ENCODE measurements at regions not wholly inside any gene's neighbourhood (a gene's known extent, or its start where the extent isn't known, plus 50 kb on each side); places are given as distances from the start of the nearest gene placed in this dataset.
"Not testable (repeated sequence)": the region's sequence is repeated elsewhere in the genome, so short reads cannot be mapped to it uniquely, and the experiment has no call there.

GRCh38 chr20:28562510-28562898 is 2695.0 kb upstream of the DEFB115 start:
- no peak for DNase-seq

- not testable (repeated sequence) for DNase-seq
Measured at GRCh38 chr20:28562899-28563521, 2694.5 kb upstream of the DEFB115 start.

- DNase-seq, result not testable (repeated sequence)
Measured at GRCh38 chr20:28564024-28564423, 2693.4 kb upstream of the DEFB115 start.

DNA sequence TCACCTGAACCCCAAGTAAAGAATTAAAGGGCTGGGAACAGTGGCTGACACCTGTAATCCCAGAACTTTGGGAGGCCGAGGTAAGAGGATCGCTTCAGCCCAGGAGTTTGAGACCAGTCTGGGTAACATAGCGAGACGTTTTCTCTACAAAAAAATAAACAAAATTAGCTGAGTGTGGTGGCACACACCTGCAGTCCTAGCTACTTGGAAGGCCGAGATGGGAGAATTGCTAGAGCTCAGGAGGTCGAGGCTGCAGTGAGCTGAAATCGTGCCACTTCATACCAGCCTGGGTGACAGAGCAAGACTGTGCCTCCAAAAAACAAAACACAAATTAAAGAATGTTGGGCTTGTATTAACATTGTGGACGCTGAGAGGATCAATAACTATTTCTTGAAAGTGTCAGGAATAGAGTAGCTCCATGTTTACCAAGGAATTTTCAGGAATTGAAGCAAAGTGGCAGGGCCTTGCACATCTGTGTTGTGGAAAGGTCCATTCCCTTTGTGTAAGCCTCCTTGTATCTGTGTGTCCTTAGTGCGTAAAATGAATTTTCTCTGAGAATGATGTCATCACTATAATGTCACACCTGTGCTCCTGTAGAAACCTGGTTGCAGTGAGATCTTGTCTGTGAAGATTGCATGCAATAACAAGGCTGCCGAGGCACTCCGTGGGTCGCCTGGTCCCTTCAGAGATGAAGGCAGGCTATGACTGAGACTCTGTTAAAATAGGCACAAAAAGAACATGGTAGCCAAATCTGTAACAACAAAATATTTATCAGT is 2692.6 kb upstream of the DEFB115 start:
- not testable (repeated sequence) for DNase-seq

DNA sequence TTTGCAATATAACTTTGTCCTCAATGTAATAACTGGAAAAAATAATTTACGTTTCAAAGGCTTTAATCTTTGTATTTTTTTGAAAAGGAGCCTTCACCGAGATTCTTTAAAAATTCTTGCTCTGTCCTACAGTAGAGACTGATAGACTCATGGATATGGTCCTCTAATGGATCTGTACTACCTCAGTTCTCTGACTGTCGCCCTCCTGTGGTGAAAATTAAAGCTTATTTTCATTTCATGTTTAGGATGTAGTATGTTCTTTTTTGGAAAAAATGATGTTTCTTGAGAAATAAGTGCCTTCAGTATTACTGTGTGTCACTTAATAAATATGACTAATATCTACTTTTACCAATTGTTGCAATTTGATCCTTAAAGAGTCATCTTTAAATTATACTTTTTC is 2681.5 kb upstream of the DEFB115 start:
- DNase-seq, result not testable (repeated sequence)

DNA sequence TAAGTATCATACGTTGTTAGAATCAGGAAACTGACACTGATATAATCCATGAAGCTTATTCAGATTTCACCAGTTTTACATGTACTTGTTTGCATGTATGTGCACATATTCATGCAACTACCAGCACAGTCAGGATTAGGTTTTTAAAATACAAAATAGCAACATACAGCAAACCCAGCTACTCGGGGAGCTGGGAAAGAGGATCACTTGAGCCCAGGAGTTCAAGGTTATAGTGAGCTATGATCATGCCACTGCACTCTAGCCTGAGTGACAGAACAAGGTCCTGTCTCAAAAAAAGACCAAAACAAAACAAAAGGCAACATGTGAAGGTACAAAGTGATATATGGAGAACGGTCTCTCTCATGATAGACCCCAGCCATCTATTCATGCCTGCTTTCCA is 2665.8 kb upstream of the DEFB115 start:
- not testable (repeated sequence) for DNase-seq

GRCh38 chr20:28593383-28593782 is 2664.1 kb upstream of the DEFB115 start:
- DNase-seq, result not testable (repeated sequence)

GRCh38 chr20:28594476-28594875 is 2663.0 kb upstream of the DEFB115 start:
- DNase-seq, result not testable (repeated sequence)

DNA sequence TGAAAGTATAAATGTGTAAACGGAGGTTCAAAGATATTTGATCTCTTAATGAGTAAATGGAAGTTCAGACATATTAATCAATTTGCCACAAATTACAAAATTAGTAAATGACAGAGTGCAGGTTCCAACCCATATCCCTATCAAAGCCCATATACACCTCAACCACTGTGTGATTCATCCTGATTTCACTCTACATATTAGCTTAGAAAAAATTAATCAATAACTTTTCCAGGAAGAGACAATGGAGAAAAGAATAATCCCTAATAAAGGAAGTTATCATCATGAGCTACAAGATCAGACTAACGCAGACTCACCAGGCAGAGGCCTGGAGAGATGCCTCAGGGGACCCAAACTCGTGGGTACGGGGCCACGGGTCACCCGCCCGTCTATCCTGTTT is 2655.5 kb upstream of the DEFB115 start:
- not testable (repeated sequence) for DNase-seq

DNA sequence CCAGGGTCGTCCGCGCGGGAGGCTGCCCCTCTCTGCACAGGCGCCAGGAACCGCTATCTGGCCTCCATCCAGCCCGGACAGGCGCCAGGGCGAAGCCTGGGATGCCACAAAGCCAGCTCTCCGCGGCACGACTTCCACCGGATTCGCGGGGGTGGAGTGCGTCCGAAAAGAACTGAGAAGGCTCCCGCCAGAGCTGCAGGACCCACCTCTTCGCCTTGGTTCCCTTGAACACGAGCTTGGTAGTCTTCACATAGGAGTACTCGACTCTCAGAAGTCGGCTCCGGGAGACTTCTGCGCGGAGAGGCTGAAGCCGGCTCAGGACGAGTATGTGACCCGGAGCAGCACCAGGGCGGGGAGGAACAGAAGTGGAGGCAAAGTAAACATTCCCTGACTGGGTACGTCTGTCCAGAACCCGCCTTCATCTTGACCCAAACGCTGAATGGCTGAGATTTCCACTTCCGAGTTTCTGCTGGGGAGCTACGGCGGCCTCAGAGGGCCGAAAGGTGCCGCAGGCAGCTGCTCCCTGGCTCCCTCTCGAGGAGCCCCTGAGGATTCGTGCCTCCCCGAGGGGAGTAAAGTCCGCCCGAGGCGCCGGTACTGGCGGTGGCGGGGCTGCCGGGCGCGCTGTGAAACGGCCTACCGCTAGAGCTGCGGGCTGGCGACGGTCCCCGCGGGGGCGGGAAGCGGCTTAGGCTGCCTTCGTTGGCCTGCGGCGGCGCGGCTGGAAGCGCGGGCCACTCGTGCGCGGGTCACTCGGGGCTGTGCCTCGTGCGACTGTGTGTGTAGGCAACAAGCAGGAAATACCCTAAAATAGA is 2654.9 kb upstream of the DEFB115 start:
- DNase-seq, result peak; percentile 87

DNA sequence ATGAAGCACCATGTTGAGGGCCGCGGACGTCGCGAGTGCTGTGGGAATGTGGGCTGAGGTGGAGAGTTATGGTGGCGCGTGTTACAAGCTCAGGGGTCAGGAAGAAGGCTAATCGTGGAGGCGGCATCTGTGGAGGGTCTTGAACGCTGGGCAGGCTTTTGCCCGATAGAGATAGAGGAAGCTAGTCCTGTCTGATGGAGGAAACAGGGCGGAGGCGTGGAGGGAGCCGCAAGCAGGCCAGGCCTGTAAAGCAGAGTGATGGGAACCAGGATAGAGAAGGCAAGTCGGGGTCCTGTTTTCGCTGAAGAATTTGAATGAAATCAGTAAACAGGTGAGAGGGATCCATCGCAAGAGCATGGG is 2654.3 kb upstream of the DEFB115 start:
- not testable (repeated sequence) for DNase-seq

- DNase-seq, result no peak
Measured at GRCh38 chr20:28616354-28616753, 2641.1 kb upstream of the DEFB115 start.

DNA sequence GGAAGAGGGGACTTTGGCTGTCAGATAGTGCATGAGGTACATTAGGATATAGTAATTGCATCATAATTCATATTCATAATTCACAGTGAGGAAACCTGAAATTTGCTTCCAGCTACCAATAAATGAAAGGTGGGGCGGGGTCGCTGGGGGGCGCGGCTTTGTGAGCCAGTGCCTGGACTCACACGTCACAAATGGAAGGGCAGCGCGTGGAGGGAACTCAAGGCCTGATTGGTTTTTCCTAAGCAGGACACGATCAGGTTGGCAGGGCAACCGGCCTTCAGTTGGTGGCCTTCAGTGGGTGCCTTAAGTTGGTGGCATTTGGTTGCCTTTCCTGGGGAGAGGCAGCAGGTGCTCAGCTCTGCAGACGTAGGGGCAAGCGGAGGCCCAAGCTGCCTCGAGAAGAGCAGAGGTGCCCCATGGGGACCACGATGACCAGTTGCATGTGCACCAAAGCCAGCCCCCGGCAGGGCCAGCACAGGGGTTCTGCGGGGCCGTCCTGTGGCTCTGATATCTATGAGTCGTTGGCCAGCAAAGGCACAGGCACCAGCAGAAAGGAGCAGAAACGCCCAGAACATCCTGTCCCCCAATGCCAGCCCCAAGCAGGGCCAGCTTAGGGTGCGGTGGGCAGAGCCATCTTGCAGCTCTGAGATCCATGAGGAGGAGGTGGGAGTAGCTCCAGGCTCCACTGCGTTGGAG is 2637.4 kb upstream of the DEFB115 start:
- DNase-seq, result not testable (repeated sequence)

- DNase-seq, result not testable (repeated sequence)
Measured at GRCh38 chr20:28625112-28625511, 2632.4 kb upstream of the DEFB115 start.

- DNase-seq, result not testable (repeated sequence)
Measured at GRCh38 chr20:28640831-28641230, 2616.6 kb upstream of the DEFB115 start.

Measured in activated CD4-positive, alpha-beta T cell treated with anti-CD3 and anti-CD28 coated beads, Interleukin-2, Interleukin-6, amounts not matched to agents 100 ng/mL and 50 ng/mL, durations not matched to agents 16 hours and 8 hours (primary cell).